Retinal pigment epithelial cell (primary cell): ENCODE measurements at regions not wholly inside any gene's neighbourhood (a gene's known extent, or its start where the extent isn't known, plus 50 kb on each side); places are given as distances from the start of the nearest gene placed in this dataset.

Experiments used
- DNase-seq: peaks from one replicate; pipeline ENCODE4 v3.0.0-alpha.2; 2010; ENCODE audit warnings: low read depth
- H3K4me3 ChIP-seq: 2 replicates; pipeline ENCODE4 v1.5.1; 2011; ENCODE audit warnings: mild to moderate bottlenecking, low read length, control low read depth, moderate library complexity
- CTCF ChIP-seq: conservative IDR thresholded peaks from 2 replicates; pipeline ENCODE4 v1.5.1; 2011; ENCODE audit warnings: low read depth, low read length, control low read depth, inconsistent platforms

- DNase-seq = no peak
- no peak overlapping the region for H3K4me3 ChIP-seq
- TF ChIP-seq CTCF = no peak
Observed at GRCh38 chr14:37901978-37902377, 305.7 kb upstream of the SSTR1 start.

- no peak for DNase-seq
- no peak overlapping the region for H3K4me3 ChIP-seq
- TF ChIP-seq CTCF = peak; percentile 48
Observed at GRCh38 chr14:37903343-37904191, 304.1 kb upstream of the SSTR1 start.

- peak; percentile 3 for TF ChIP-seq CTCF
- no peak for DNase-seq
- no peak overlapping the region for H3K4me3 ChIP-seq
Observed at GRCh38 chr14:37924622-37925021, 283.1 kb upstream of the SSTR1 start.

GRCh38 chr14:37932008-37932407 lies 275.7 kb upstream of the SSTR1 start:
- TF ChIP-seq CTCF = no peak
- DNase-seq = no peak

GRCh38 chr14:37932481-37932880 lies 275.2 kb upstream of the SSTR1 start:
- DNase-seq = no peak
- TF ChIP-seq CTCF = no peak
- H3K4me3 ChIP-seq = no peak overlapping the region

More at GRCh38 chr14:37932008-37932407, 275.7 kb upstream of the SSTR1 start:
- no peak overlapping the region for H3K4me3 ChIP-seq

GRCh38 chr14:37936971-37937370 lies 270.7 kb upstream of the SSTR1 start:
- no peak for TF ChIP-seq CTCF
- no peak for DNase-seq
- no peak overlapping the region for H3K4me3 ChIP-seq

- no peak for TF ChIP-seq CTCF
- no peak for DNase-seq
- no peak overlapping the region for H3K4me3 ChIP-seq
Observed at GRCh38 chr14:37939442-37940028, 268.2 kb upstream of the SSTR1 start.
